Smooth muscle cell (in vitro differentiated cells): ENCODE measurements at regions not wholly inside any gene's neighbourhood (a gene's known extent, or its start where the extent isn't known, plus 50 kb on each side); places are given as distances from the start of the nearest gene placed in this dataset.

Experiments used
- DNase-seq: peaks from one replicate; lab custom pipeline; 2025; ENCODE audit not compliant: unreplicated experiment; lab: John Stamatoyannopoulos, UW
- H2AFZ ChIP-seq: fragments of 200-600 bp; sonication (generic); 2 replicates; pipeline ENCODE4 v1.6.0; 2016; ENCODE audit warnings: antibody characterized with exemption, low read depth, mild to moderate bottlenecking
- H3F3A ChIP-seq: fragments of 200-600 bp; sonication (generic); 2 replicates; pipeline ENCODE4 v1.6.0; 2017; ENCODE audit warnings: antibody characterized with exemption, low read depth
- H3K27ac ChIP-seq: fragments of 200-600 bp; sonication (generic); 2 replicates; pipeline ENCODE4 v1.5.1; 2016; ENCODE audit warnings: low read depth, mild to moderate bottlenecking
- H3K27me3 ChIP-seq: fragments of 200-600 bp; sonication (generic); 2 replicates; pipeline ENCODE4 v1.6.1; 2016; ENCODE audit warnings: low read depth, mild to moderate bottlenecking
- H3K36me3 ChIP-seq: fragments of 200-600 bp; sonication (generic); 2 replicates; pipeline ENCODE4 v1.5.1; 2016; ENCODE audit warnings: low read depth
- H3K4me1 ChIP-seq: fragments of 200-600 bp; sonication (generic); 2 replicates; pipeline ENCODE4 v1.5.1; 2016; ENCODE audit warnings: low read depth
- H3K4me2 ChIP-seq: fragments of 200-600 bp; sonication (generic); 2 replicates; pipeline ENCODE4 v1.6.0; 2016; ENCODE audit warnings: mild to moderate bottlenecking
- H3K4me3 ChIP-seq: fragments of 200-600 bp; sonication (generic); 2 replicates; pipeline ENCODE4 v1.5.1; 2016; ENCODE audit warnings: mild to moderate bottlenecking
- H3K79me2 ChIP-seq: fragments of 200-600 bp; sonication (generic); 2 replicates; pipeline ENCODE4 v1.6.0; 2016; ENCODE audit warnings: low read depth, mild to moderate bottlenecking
- H3K9ac ChIP-seq: fragments of 200-600 bp; sonication (generic); 2 replicates; pipeline ENCODE4 v1.6.0; 2016; ENCODE audit warnings: low read depth
- H3K9me3 ChIP-seq: fragments of 200-600 bp; sonication (generic); replicated peaks from 2 replicates; pipeline ENCODE4 v1.5.1; 2016; ENCODE audit warnings: low read depth
- H4K20me1 ChIP-seq: fragments of 200-600 bp; sonication (generic); 2 replicates; pipeline ENCODE4 v1.6.0; 2016; ENCODE audit warnings: low read depth
- WGBS: methylation state at CpG from one replicate; pipeline ENCODE4 v1.1.7; 2016; ENCODE audit warnings: low lambda C conversion rate; 5-methylcytosine and 5-hydroxymethylcytosine counted together
- TF ChIP-seq, protein P1 (sequence below): fragments of 200-600 bp; sonication (generic); IDR thresholded peaks from 2 replicates; pipeline ENCODE4 v1.5.1; 2017; ENCODE audit warnings: borderline replicate concordance, mild to moderate bottlenecking, antibody characterized with exemption; ENCODE audit not compliant: insufficient read depth, poor library complexity, severe bottlenecking

DNA sequence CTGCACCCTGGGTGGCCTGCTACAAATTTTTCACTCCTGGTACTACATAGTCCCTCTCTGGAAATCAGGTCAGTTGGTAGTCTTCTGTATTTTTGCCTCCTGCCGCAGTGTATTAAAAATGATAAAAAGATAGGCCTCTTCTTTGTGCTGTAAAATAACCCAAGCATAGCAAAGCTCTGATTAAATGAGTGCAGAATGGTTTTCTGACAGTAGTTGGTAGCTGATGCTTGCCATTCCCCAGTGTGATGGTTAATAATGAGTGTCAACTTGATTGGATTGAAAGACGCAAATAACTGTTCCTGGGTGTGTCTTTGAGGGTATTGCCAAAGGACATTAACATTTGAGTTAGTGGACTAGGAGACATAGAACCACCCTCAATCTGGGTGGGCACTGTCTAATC lies 264.4 kb upstream of the ZNF717 start:
- Histone ChIP-seq H2AFZ (no peak overlapping the region), H3K9ac (no peak overlapping the region), H3F3A (no peaks in the 10 kb centered on the region), H3K9me3 (no peaks in the 10 kb centered on the region), H3K27me3 (no peaks in the 10 kb centered on the region), H3K4me2 (no peak overlapping the region), H3K4me1 (no peaks in the 10 kb centered on the region), H3K79me2 (no peaks in the 10 kb centered on the region), H3K4me3 (no peak overlapping the region), H3K36me3 (no peaks in the 10 kb centered on the region), H4K20me1 (no peaks in the 10 kb centered on the region), H3K27ac (no peak overlapping the region)
- DNase-seq: no peak
- TF ChIP-seq, protein P1, sequence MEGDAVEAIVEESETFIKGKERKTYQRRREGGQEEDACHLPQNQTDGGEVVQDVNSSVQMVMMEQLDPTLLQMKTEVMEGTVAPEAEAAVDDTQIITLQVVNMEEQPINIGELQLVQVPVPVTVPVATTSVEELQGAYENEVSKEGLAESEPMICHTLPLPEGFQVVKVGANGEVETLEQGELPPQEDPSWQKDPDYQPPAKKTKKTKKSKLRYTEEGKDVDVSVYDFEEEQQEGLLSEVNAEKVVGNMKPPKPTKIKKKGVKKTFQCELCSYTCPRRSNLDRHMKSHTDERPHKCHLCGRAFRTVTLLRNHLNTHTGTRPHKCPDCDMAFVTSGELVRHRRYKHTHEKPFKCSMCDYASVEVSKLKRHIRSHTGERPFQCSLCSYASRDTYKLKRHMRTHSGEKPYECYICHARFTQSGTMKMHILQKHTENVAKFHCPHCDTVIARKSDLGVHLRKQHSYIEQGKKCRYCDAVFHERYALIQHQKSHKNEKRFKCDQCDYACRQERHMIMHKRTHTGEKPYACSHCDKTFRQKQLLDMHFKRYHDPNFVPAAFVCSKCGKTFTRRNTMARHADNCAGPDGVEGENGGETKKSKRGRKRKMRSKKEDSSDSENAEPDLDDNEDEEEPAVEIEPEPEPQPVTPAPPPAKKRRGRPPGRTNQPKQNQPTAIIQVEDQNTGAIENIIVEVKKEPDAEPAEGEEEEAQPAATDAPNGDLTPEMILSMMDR: no peak
- 91% methylated on average over 2 of the region's 2 CpGs for WGBS

DNA sequence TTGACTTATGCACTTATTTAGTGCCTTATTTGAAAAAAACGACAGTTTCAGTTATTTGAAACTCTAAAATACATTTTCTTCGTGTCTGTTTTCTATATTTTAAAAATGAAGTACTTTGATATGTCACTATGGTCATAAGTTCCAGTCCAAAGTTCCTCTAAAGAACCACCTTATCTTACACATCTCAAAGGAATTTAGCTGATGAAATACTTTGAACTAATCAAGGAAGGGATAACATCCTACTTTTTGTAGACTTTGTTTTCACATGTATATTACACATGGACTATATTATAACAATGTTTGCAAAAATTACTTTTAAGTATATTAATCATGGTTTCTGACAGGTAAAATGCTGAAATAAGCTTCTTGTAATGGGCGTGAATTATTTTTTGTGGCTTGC lies 265.8 kb upstream of the ZNF717 start:
- TF ChIP-seq, protein P1: no peak
- no peaks in the 10 kb centered on the region for H4K20me1 ChIP-seq
- H3K27me3 ChIP-seq: no peaks in the 10 kb centered on the region
- H3K27ac ChIP-seq: no peak overlapping the region
- no peaks in the 10 kb centered on the region for H3K36me3 ChIP-seq
- H3K4me3 ChIP-seq: no peak overlapping the region
- 91% methylated on average over 3 of the region's 3 CpGs for WGBS
- no peaks in the 10 kb centered on the region for H3K4me1 ChIP-seq
- no peak overlapping the region for H3K9ac ChIP-seq
- H3K4me2 ChIP-seq: no peak overlapping the region
- no peaks in the 10 kb centered on the region for H3F3A ChIP-seq
- DNase-seq: no peak
- H2AFZ ChIP-seq: no peak overlapping the region
- H3K79me2 ChIP-seq: no peaks in the 10 kb centered on the region
- H3K9me3 ChIP-seq: no peaks in the 10 kb centered on the region

DNA sequence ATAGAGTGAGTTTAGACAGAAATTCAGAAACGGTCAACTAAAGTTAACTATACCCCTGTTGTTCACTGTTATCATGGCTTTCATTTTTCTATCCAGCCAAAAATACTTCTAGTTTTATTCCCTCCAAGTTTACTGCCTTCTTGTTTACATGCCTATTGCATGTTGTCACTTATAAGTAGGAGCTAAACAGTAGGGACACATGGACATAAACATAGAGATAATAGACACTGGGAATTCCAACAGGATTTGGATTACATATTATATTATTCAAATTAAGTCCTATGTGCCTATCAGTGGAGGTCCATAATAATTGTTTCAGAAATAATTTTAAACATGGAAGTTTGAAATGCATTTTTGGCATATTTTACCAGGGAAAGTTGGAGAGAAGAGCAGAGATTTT lies 269.1 kb upstream of the ZNF717 start:
- H3K79me2 ChIP-seq: no peaks in the 10 kb centered on the region
- no peaks in the 10 kb centered on the region for H3K4me1 ChIP-seq
- H3F3A ChIP-seq: no peaks in the 10 kb centered on the region
- H3K27me3 ChIP-seq: no peaks in the 10 kb centered on the region
- H3K4me2 ChIP-seq: no peak overlapping the region
- H4K20me1 ChIP-seq: no peaks in the 10 kb centered on the region
- no peak overlapping the region for H2AFZ ChIP-seq
- no peak overlapping the region for H3K4me3 ChIP-seq
- 52% methylated on average over 1 of the region's 1 CpG for WGBS
- no peaks in the 10 kb centered on the region for H3K36me3 ChIP-seq
- H3K9ac ChIP-seq: no peak overlapping the region
- H3K9me3 ChIP-seq: no peaks in the 10 kb centered on the region
- no peak overlapping the region for H3K27ac ChIP-seq
- no peak for DNase-seq
- TF ChIP-seq, protein P1: no peak

DNA sequence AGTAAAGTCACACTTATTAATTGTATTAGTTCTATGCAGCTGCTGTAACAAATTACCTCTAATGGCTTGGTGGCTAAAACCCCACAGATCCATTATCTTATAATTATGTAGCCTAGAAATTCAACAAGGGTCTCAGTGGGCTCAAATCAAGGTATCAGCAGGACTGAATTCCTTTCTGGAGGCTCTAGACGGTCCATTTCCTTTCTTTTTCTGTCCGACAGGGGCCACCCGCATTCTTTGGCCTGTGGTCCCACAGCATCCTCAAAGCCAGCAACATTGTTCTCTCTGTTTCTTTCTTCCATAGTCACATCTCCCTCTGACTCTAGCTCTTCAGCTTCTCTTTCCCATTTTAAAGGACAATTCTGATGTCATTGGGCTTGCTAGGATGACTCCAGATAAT lies 276.3 kb upstream of the ZNF717 start:
- TF ChIP-seq, protein P1: no peak
- Histone ChIP-seq H3K4me3 (no peak overlapping the region), H3K9ac (no peak overlapping the region), H3K79me2 (no peaks in the 10 kb centered on the region), H2AFZ (no peak overlapping the region), H3K27ac (no peak overlapping the region), H3K27me3 (no peaks in the 10 kb centered on the region), H3K4me1 (no peaks in the 10 kb centered on the region), H3K4me2 (no peak overlapping the region), H3K9me3 (no peaks in the 10 kb centered on the region), H3K36me3 (no peaks in the 10 kb centered on the region), H4K20me1 (no peaks in the 10 kb centered on the region), H3F3A (no peaks in the 10 kb centered on the region)
- WGBS: 95% methylated on average over 3 of the region's 3 CpGs
- no peak for DNase-seq
